Right atrium auricular region (tissue), 2 donors: ENCODE measurements at regions not wholly inside any gene's neighbourhood (a gene's known extent, or its start where the extent isn't known, plus 50 kb on each side); places are given as distances from the start of the nearest gene placed in this dataset.
"Not testable (repeated sequence)": the region's sequence is repeated elsewhere in the genome, so short reads cannot be mapped to it uniquely, and the experiment has no call there.

Experiments
- DNase-seq: peaks from one replicate; pipeline ENCODE4 v3.0.0-alpha.2; 2019; ENCODE audit warnings: low spot score
- H3K27ac ChIP-seq, 2 donors: fragments of 200-600 bp; sonication (generic); 1 replicate in 1 of 2; 2 replicates in 1 of 2; pipeline ENCODE4 v1.5.1; 2016 to 2019
- H3K27me3 ChIP-seq, 2 donors: fragments of 200-600 bp; sonication (generic); one replicate each; pipeline versions ENCODE4 v1.5.1 to v1.6.0; 2017 to 2019
- H3K36me3 ChIP-seq: fragments of 200-600 bp; sonication (generic); one replicate; pipeline ENCODE4 v1.5.1; 2016
- H3K4me1 ChIP-seq, 2 donors: fragments of 200-600 bp; sonication (generic); one replicate each; pipeline versions ENCODE4 v1.5.1 to v1.6.0; 2017 to 2019
- H3K4me3 ChIP-seq, 2 donors: fragments of 200-600 bp; sonication (generic); 1 replicate in 1 of 2; 2 replicates in 1 of 2; pipeline ENCODE4 v1.5.1; 2017 to 2019; ENCODE audit warnings: mild to moderate bottlenecking in 1 of 2, moderate library complexity in 1 of 2
- H3K9me3 ChIP-seq, 2 donors: fragments of 200-600 bp; sonication (generic); one replicate each; pipeline ENCODE4 v1.5.1; 2019
- CTCF ChIP-seq, 2 donors: fragments of 200-600 bp; sonication (generic); IDR thresholded peaks; one replicate each; pipeline ENCODE4 v1.5.1; 2019; ENCODE audit warnings: antibody characterized with exemption in 2 of 2

GRCh38 chr5:24208686-24209106, 436.1 kb downstream of the CDH10 start:
- Histone ChIP-seq H3K36me3 (no peaks in the 10 kb centered on the region), H3K27me3 (no peaks in the 10 kb centered on the region), H3K9me3 (peaks cover 0 to 6% of the 10 kb centered on the region in 2 donors), H3K27ac (no peak overlapping the region), H3K4me3 (no peak overlapping the region), H3K4me1 (no peaks in the 10 kb centered on the region)
- no peak for DNase-seq
- no peak for TF ChIP-seq CTCF (IDR thresholded peaks at IDR 0.05)

GRCh38 chr5:24215114-24215513, 429.7 kb downstream of the CDH10 start:
- no peak overlapping the region for H3K4me3 ChIP-seq
- no peaks in the 10 kb centered on the region for H3K36me3 ChIP-seq
- H3K27ac ChIP-seq: no peak overlapping the region
- no peaks in the 10 kb centered on the region for H3K4me1 ChIP-seq
- no peak for DNase-seq
- no peaks in the 10 kb centered on the region for H3K9me3 ChIP-seq
- no peak for TF ChIP-seq CTCF (IDR thresholded peaks at IDR 0.05)
- no peaks in the 10 kb centered on the region for H3K27me3 ChIP-seq

DNA sequence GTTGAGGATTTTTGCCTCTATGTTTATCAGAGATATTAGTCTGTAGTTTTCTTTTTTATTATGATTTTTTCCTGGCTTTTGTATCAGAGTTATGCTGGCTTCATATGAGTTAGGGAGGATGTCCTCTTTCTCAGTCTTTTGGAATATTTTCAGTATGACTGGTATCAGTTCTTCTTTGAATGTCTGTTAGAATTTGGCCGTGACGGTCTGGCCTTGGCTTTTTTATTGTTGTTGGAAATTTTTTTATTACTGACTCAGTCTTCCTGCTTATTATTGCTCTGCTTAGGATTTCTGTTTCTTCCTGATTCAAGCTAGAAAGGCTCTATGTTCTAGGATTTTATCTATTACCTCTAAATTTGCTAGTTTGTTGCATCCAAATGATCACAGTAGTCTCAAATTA, 421.9 kb downstream of the CDH10 start:
- TF ChIP-seq CTCF (IDR thresholded peaks at IDR 0.05): no peak
- H3K27ac ChIP-seq: no peak overlapping the region
- H3K36me3 ChIP-seq: no peaks in the 10 kb centered on the region
- no peak for DNase-seq
- no peaks in the 10 kb centered on the region for H3K27me3 ChIP-seq
- no peaks in the 10 kb centered on the region for H3K9me3 ChIP-seq
- no peak overlapping the region for H3K4me3 ChIP-seq
- H3K4me1 ChIP-seq: no peaks in the 10 kb centered on the region

DNA sequence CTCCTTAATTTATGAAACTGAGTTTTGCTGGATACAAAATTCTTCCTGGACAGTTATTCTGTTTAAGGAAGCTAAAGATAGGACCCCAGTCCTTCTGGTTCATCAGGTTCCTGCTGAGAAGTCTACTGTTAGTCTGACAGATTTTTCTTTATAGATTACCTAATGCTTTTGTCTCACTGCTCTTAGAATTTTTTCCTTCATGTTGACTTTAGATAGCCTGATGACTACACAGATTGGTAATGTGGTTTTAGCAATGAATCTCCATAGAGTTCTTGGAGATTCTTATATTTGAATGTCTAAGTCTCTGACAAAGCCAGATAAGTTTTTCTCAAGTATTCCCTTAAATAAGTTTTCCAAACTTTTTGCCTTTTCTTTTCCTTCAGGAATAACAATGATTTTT, 419.7 kb downstream of the CDH10 start:
- Histone ChIP-seq H3K36me3 (no peaks in the 10 kb centered on the region), H3K27me3 (no peaks in the 10 kb centered on the region), H3K9me3 (no peaks in the 10 kb centered on the region), H3K4me1 (no peaks in the 10 kb centered on the region), H3K27ac (no peak overlapping the region), H3K4me3 (no peak overlapping the region)
- DNase-seq: no peak
- no peak for TF ChIP-seq CTCF (IDR thresholded peaks at IDR 0.05)

DNA sequence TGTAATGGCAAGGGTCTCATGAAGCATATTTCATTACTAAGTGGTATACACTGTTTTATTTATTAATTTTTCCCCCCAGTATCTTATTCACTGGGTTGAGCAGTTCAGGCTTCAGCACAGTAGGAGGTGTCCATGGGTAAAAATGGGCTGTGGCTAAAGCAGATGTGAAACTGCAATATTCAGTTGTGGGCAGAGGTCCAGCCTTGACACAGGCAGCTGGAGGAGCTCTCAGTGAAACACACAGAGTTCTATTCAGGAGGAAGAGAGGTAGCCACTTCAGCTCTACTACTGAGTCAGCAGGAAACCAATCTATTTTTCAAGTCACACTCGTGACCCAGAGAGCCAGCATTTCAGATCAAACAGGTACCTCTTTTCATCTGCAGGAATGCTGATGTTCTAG, 418.3 kb downstream of the CDH10 start:
- Histone ChIP-seq H3K27me3 (no peaks in the 10 kb centered on the region), H3K9me3 (no peaks in the 10 kb centered on the region), H3K36me3 (no peaks in the 10 kb centered on the region), H3K4me1 (no peaks in the 10 kb centered on the region), H3K27ac (no peak overlapping the region), H3K4me3 (no peak overlapping the region)
- DNase-seq: no peak
- no peak for TF ChIP-seq CTCF (IDR thresholded peaks at IDR 0.05)

DNA sequence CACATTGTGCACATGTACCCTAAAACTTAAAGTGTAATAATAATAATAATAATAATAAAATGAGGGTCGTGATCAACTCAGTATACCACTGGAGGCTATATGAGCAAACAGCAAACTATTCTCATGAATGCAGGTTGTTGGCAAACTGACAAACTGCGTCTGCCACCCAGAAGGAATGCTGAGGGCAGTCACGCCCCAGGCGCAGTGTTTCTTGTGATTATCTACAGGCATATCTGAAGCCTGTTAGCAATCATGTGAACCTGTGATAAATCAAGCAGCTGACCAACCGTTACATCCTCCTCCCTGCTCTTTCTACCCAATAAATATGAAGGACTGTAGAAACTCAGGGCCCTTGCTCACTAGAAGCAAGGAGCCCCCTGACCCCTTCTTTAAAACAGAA, 416.9 kb downstream of the CDH10 start:
- H3K27ac ChIP-seq, DNase-seq, H3K4me3 ChIP-seq, H3K4me1 ChIP-seq, H3K9me3 ChIP-seq, H3K36me3 ChIP-seq, H3K27me3 ChIP-seq: not testable (repeated sequence)
